GM12874 (cell line): ENCODE measurements at regions not wholly inside any gene's neighbourhood (a gene's known extent, or its start where the extent isn't known, plus 50 kb on each side); places are given as distances from the start of the nearest gene placed in this dataset.

Experiments used
- CTCF ChIP-seq: IDR thresholded peaks from 2 replicates; pipeline ENCODE4 v1.5.1; 2011; ENCODE audit warnings: low read depth, mild to moderate bottlenecking, control low read depth, low read length, moderate library complexity; ENCODE audit not compliant: insufficient read depth

GRCh38 chr3:72080800-72081199 is 295.9 kb upstream of the PROK2 start:
- no peak for TF ChIP-seq CTCF

GRCh38 chr3:72080095-72080494 is 295.1 kb upstream of the PROK2 start:
- no peak for TF ChIP-seq CTCF

- TF ChIP-seq CTCF, result no peak
These were observed 294.5 kb upstream of the PROK2 start for GRCh38 chr3:72079369-72079872.

- no peak for TF ChIP-seq CTCF
These were observed 293.9 kb upstream of the PROK2 start for GRCh38 chr3:72078676-72079368.

GRCh38 chr3:72077473-72078259 is 292.7 kb upstream of the PROK2 start:
- no peak for TF ChIP-seq CTCF

GRCh38 chr3:72071624-72072023 is 286.7 kb upstream of the PROK2 start:
- TF ChIP-seq CTCF, result no peak

- TF ChIP-seq CTCF, result no peak
These were observed 285.1 kb upstream of the PROK2 start for GRCh38 chr3:72070005-72070404.
